HepG2 (cell line): ENCODE measurements at regions not wholly inside any gene's neighbourhood (a gene's known extent, or its start where the extent isn't known, plus 50 kb on each side); places are given as distances from the start of the nearest gene placed in this dataset.

ENCODE experiments used
- ATAC-seq: fragments of 200-7000 bp; cut with Tn5 transposase; 3 replicates; pipeline ENCODE4 v1.9.1; 2020; ENCODE audit warnings: mild to moderate bottlenecking, moderate library complexity
- BruUV-seq: library from RNA; stranded (reverse); fragments of 400-500 nt; replicated peaks from 2 replicates; lab custom pipeline; 2021; lab: Mats Ljungman, UMichigan
- CTCF ChIA-PET: fragments of 300-600 bp; formaldehyde crosslinking; extraction: SDS; loops from one replicate; lab custom pipeline; 2021; ENCODE audit warnings: low total read pairs, inconsistent platforms, low intra/inter-chr PET ratio; lab: Yijun Ruan, JAX
- POLR2A ChIA-PET: fragments of 350-600 bp; sonication (Branson Sonifier 250); formaldehyde crosslinking; loops from one replicate; lab custom pipeline; 2020; ENCODE audit warnings: antibody characterized with exemption, inconsistent platforms; lab: Yijun Ruan, JAX
- DNase-seq: peaks from one replicate; pipeline ENCODE4 v3.0.0-alpha.2; 2015; ENCODE audit warnings: low spot score
- FAIRE-seq: peaks from 3 replicates; lab custom pipeline; 2011; peaks lifted over from hg19 to GRCh38; lab: Jason Lieb, UNC
- H2AFZ ChIP-seq: one replicate; pipeline ENCODE4 v1.6.1; 2011; ENCODE audit warnings: low read length, inconsistent platforms
- H3K27ac ChIP-seq: fragments of 300-600 bp; 3 replicates; pipeline ENCODE4 v1.8.0; 2011; ENCODE audit warnings: mixed run types, mild to moderate bottlenecking, mixed read lengths, low read length, inconsistent platforms; ENCODE audit not compliant: insufficient read depth; ENCODE audit errors: extremely low read length
- H3K27me3 ChIP-seq, 2 experiments: fragments of 200-600 bp in 1 of 2; 2 replicates in 1 of 2; 3 replicates in 1 of 2; pipeline versions ENCODE4 v1.6.0 to v1.8.0; 2011; ENCODE audit warnings: low read length in 2 of 2, mild to moderate bottlenecking in 2 of 2, moderate library complexity in 2 of 2, inconsistent platforms in 1 of 2; ENCODE audit not compliant: insufficient read depth in 2 of 2, control insufficient read depth in 1 of 2
- H3K36me3 ChIP-seq, 2 experiments: fragments of 200-600 bp in 1 of 2; replicated peaks in 1 of 2; 2 replicates in 1 of 2; 3 replicates in 1 of 2; pipeline versions ENCODE4 v1.5.1 to v1.8.0; 2011; ENCODE audit warnings: low read length in 2 of 2, inconsistent platforms in 1 of 2; ENCODE audit not compliant: insufficient read depth in 2 of 2, control insufficient read depth in 1 of 2
- H3K4me1 ChIP-seq: 2 replicates; pipeline ENCODE4 v1.5.1; 2012; ENCODE audit warnings: low read length, inconsistent platforms; ENCODE audit not compliant: insufficient read depth
- H3K4me2 ChIP-seq: 2 replicates; pipeline ENCODE4 v1.6.0; 2011; ENCODE audit warnings: low read depth, low read length, inconsistent platforms
- H3K4me3 ChIP-seq, 3 experiments: fragments of 200-600 bp in 1 of 3; sonication (generic), shearing (Covaris generic) in 1 of 3; replicated peaks in 1 of 3; 2 replicates each; pipeline ENCODE4 v1.5.1; 2011 to 2016; ENCODE audit warnings: low read length in 3 of 3, inconsistent platforms in 2 of 3, low read depth in 2 of 3, mild to moderate bottlenecking in 2 of 3, control low read depth in 1 of 3, mixed read lengths in 1 of 3; ENCODE audit not compliant: insufficient read depth in 1 of 3
- H3K79me2 ChIP-seq: one replicate; pipeline ENCODE4 v1.6.1; 2011; ENCODE audit warnings: low read length, inconsistent platforms; ENCODE audit not compliant: insufficient read depth
- H3K9ac ChIP-seq: 2 replicates; pipeline ENCODE4 v1.6.0; 2011; ENCODE audit warnings: mild to moderate bottlenecking, low read depth, low read length, inconsistent platforms; ENCODE audit not compliant: insufficient read depth
- H3K9me3 ChIP-seq: 2 replicates; pipeline ENCODE4 v1.5.1; 2012; ENCODE audit warnings: mild to moderate bottlenecking, low read length
- H4K20me1 ChIP-seq: 2 replicates; pipeline ENCODE4 v1.6.0; 2011; ENCODE audit warnings: inconsistent platforms, mild to moderate bottlenecking, low read length, moderate library complexity; ENCODE audit not compliant: insufficient read depth
- ATF6 ChIP-seq: sonication (generic); formaldehyde crosslinking; conservative IDR thresholded peaks from 2 replicates; pipeline ENCODE4 v1.4.0; 2020; ENCODE audit warnings: missing genetic modification reagents
- BCLAF1 ChIP-seq: fragments of 450-650 bp; IDR thresholded peaks from 2 replicates; pipeline ENCODE4 v1.6.1; 2017; ENCODE audit warnings: mild to moderate bottlenecking
- CEBPG ChIP-seq: IDR thresholded peaks from 2 replicates; pipeline ENCODE4 v1.6.1; 2016
- HNF1A ChIP-seq, 2 experiments: sonication (generic) in 1 of 2; formaldehyde crosslinking in 1 of 2; IDR thresholded peaks; 2 replicates each; pipeline versions ENCODE4 v1.4.0 to v1.6.1; 2016 to 2020; ENCODE audit warnings: borderline replicate concordance in 1 of 2, low read depth in 1 of 2, mild to moderate bottlenecking in 1 of 2, missing genetic modification reagents in 1 of 2
- IKZF4 ChIP-seq: sonication (generic); formaldehyde crosslinking; IDR thresholded peaks from 2 replicates; pipeline ENCODE4 v1.5.1; 2020; ENCODE audit warnings: borderline replicate concordance, mild to moderate bottlenecking, low read depth, missing genetic modification reagents; ENCODE audit errors: not compliant biosample characterization
- ISL2 ChIP-seq: sonication (generic); formaldehyde crosslinking; IDR thresholded peaks from 2 replicates; pipeline ENCODE4 v1.5.0; 2020; ENCODE audit warnings: missing genetic modification reagents
- MAFG ChIP-seq: sonication (generic); formaldehyde crosslinking; IDR thresholded peaks from 2 replicates; pipeline ENCODE4 v1.5.1; 2020; ENCODE audit warnings: mild to moderate bottlenecking, missing genetic modification reagents
- SMAD1 ChIP-seq: sonication (generic); formaldehyde crosslinking; IDR thresholded peaks from 2 replicates; pipeline ENCODE4 v1.4.0; 2020; ENCODE audit warnings: missing genetic modification reagents, low read depth, mild to moderate bottlenecking, borderline replicate concordance
- ZNF33B ChIP-seq: sonication (generic); formaldehyde crosslinking; IDR thresholded peaks from 2 replicates; pipeline ENCODE4 v1.5.1; 2020; ENCODE audit warnings: mild to moderate bottlenecking, missing genetic modification reagents
- ZNF343 ChIP-seq: sonication (generic); formaldehyde crosslinking; IDR thresholded peaks from 2 replicates; pipeline ENCODE4 v1.4.0; 2020; ENCODE audit warnings: mild to moderate bottlenecking, missing genetic modification reagents
- ZNF782 ChIP-seq: sonication (generic); formaldehyde crosslinking; IDR thresholded peaks from 2 replicates; pipeline ENCODE4 v1.4.0; 2020; ENCODE audit warnings: missing genetic modification reagents, mild to moderate bottlenecking, borderline replicate concordance
- WGBS: methylation state at CpG from one replicate; pipeline ENCODE4 v1.1.6; 2017; ENCODE audit warnings: low lambda C conversion rate; 5-methylcytosine and 5-hydroxymethylcytosine counted together
- in situ Hi-C: cut with HindIII; loops from 2 replicates; pipeline ENCODE4 v1.10.0; 2017; ENCODE audit warnings: low pct_unique_long_range_greater_than_20kb; ENCODE audit not compliant: extremely low pct_ligation_motif_present
- intact Hi-C: fragments of 100-400 bp; cut with micrococcal nuclease; formaldehyde crosslinking; loops from one replicate; pipeline ENCODE4 v1.10.0; 2022; ENCODE audit not compliant: unreplicated experiment

- TF ChIP-seq BCLAF1: no peak
- TF ChIP-seq ZNF782 (CRISPR knock-in tag): no peak
- no peak for TF ChIP-seq HNF1A (IDR thresholded peaks at IDR 0.05; ENCODE audit: low read depth)
- no peak for TF ChIP-seq HNF1A (CRISPR knock-in tag; IDR thresholded peaks at IDR 0.05; ENCODE audit: borderline replicate concordance)
- no peak for TF ChIP-seq IKZF4 (CRISPR knock-in tag)
- no peak for TF ChIP-seq CEBPG (CRISPR knock-in tag)
Observed at GRCh38 chr6:156219973-156220372, 557.2 kb upstream of the ARID1B start (continued).

GRCh38 chr6:156205678-156206077, 571.5 kb upstream of the ARID1B start:
- no peak overlapping the region for H3K4me3 ChIP-seq
- no peak overlapping the region for H3K27ac ChIP-seq
- ATAC-seq (no peak), DNase-seq (no peak), FAIRE-seq (no peak)
- no peaks in the 10 kb centered on the region for H3K27me3 ChIP-seq
- ChIA-PET CTCF (no interaction called here), POLR2A (no interaction called here)
- H4K20me1 ChIP-seq: no peaks in the 10 kb centered on the region
- TF ChIP-seq ZNF33B: no peak
- TF ChIP-seq MAFG (CRISPR knock-in tag): no peak
- no peak for TF ChIP-seq ATF6 (CRISPR knock-in tag)
- no peak for TF ChIP-seq SMAD1
- TF ChIP-seq ZNF343 (CRISPR knock-in tag): no peak
- no peak for TF ChIP-seq ISL2 (CRISPR knock-in tag)
- H3K79me2 ChIP-seq: no peaks in the 10 kb centered on the region
- intact Hi-C loops (no loop called here), in situ Hi-C loops (no loop called here)
- no peaks in the 10 kb centered on the region for H3K9me3 ChIP-seq
- WGBS: under 1% methylated on average over 3 of the region's 3 CpGs
- H3K4me2 ChIP-seq: no peak overlapping the region
- H3K4me1 ChIP-seq: no peaks in the 10 kb centered on the region
- H2AFZ ChIP-seq: no peak overlapping the region
- no peak overlapping the region for H3K9ac ChIP-seq
- H3K36me3 ChIP-seq: no peaks in the 10 kb centered on the region
- BruUV-seq: no TSS peak
